Central memory CD4-positive, alpha-beta T cell (primary cell): ENCODE measurements at regions not wholly inside any gene's neighbourhood (a gene's known extent, or its start where the extent isn't known, plus 50 kb on each side); places are given as distances from the start of the nearest gene placed in this dataset.

Source experiments
- DNase-seq: peaks from one replicate; pipeline ENCODE4 v3.0.0; 2022

DNA sequence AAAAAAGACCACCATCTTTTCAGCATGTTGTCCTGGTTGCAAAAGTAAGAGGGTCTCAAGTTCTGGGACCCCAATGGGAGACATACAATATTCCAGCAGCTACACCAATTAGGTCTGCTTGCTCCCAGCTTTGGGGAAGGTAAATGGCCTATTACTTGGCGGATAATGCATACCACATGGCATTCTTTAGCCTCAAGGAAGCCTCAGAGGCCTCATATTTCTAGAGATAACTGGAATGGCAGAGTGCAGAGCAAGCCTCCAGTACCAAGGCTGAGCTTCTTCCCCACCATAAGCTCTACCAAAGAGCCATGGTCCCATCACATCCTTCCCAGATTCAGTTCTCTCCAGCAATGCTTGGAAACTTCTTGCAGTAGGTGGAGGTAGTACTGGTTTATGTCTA is 493.8 kb downstream of the SHQ1 start:
- DNase-seq: no peak

DNA sequence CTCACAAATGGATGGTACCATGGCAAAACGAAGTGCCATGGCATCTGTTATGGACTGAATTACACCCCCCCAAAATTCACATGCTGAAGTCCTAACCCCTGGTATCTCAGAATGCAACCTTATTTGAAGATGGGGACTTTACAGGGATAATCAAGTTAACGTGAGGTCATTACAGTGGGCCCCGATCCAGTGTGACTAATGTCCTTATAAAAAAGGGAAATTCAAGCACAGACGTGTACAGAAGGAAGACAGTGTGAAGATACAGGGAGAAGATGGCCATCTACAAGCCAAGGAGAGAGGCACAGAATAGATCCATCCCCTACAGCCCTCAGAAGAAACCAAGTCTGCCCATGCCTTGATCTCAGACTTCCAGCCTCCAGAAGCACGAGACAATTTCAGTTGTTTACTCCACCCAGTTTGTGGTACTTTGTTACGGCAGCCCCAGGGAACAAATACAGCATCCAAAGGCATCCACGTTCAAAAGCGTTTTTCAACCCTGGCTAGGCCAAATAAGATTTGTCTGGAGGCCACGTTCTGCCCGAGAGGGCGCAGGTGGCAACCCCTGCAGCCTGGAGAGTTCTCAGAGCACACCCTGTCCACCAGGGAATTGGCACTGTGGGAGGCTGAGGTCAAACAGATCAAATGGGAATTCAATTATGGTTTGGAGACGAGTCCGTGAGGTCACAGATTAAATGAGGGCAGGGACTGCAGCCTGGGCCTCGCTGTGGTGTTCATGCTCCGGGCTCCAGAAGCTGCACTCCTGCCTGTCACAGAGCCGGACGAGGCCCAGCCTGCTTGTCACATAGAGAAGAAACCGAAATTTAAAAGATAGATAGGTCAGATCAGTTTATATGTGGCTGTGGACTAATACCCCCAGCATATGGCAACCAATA is 494.8 kb downstream of the SHQ1 start:
- DNase-seq: no peak

DNA sequence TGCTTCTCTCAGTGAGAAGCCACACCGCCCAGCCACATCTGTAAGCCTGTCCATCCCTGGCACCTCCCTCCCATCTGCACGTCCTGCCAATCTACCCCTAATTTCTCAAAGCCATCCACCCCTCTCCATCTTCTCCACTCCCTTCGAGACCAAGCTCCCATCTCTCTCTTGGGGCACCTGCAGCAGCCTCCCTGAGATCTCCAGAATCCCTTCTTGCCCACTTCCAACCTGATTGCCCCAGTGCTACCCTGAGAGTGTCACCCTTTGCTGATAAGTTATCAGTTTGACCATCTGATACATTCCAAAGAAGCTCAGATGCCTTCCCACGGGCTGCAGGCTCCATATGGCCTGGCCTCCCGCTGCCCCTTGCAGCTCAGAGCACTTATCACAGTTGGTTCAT is 496.1 kb downstream of the SHQ1 start:
- no peak for DNase-seq

DNA sequence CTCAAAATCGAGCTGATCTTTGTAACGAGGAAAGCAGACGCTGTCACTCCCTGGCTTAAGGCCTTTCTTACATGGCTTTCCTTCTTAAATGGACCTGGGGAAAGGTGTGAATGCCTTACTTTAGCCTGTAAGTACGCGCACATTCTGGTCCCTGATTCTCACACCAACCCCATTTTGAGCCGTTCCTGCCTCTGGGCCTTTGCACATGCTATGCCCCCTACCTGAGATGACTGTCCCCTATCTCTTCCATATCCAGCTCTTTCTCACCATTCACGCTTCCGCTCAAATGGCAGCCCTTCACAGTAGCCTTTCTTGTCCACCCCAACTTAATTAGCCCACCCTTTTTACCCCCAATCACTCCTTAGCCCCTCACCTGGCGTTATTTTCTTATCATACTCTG is 496.7 kb downstream of the SHQ1 start:
- no peak for DNase-seq

DNA sequence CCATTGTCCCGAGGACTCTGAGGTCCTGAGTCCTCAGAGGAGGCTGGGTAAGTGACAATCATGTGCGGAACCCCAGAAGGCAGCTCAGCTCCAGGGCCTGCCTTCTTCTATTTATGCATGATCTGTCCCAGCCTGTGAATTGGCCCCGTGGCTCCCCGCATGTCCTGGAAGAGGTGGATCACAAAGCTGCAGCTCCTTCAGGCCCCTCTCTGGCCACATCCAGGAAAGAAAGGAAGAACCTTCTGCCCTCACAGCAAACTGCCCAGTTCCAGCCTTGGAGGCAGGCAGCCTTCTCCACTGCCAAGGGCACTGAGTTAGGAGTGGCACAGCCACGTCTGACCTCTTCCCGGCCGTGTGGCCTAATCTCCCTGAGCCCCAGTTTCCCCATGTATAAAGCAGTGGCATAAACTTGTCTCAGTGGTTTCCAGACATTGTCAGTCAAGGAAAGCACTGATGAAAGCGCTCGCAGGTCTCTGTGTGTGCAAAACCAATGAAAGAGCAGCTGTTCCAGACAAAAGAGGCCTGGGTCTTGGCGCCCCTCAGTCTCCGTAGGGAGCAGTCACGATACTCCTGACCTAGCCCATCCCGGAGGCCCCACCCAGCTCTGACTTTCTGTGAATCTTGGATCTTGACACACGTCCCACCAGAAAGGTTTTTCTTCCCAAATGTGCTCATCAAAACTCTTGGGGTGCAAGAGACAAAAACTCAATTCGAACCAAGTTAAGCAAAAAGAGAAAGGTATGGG is 497.3 kb downstream of the SHQ1 start:
- DNase-seq: no peak

DNA sequence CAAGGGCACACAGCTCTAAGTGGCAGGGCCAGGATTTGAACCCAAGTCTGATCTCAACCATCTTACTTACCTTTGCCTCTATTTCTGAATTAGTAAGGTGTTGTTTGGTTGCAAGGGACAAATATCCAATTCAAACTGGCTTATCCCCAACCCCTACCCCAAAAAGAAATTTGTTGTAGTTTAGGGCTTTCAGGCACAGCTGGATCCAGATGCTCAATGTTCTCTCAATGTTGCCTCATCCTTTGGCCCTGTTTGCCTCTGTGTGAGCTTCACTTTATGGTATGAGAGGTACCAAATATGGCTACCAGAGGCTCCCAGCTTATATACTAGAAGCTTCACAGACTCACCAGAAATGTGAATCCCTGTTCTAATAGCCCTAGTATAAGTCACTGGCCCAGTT is 499.9 kb downstream of the SHQ1 start:
- DNase-seq: no peak

DNA sequence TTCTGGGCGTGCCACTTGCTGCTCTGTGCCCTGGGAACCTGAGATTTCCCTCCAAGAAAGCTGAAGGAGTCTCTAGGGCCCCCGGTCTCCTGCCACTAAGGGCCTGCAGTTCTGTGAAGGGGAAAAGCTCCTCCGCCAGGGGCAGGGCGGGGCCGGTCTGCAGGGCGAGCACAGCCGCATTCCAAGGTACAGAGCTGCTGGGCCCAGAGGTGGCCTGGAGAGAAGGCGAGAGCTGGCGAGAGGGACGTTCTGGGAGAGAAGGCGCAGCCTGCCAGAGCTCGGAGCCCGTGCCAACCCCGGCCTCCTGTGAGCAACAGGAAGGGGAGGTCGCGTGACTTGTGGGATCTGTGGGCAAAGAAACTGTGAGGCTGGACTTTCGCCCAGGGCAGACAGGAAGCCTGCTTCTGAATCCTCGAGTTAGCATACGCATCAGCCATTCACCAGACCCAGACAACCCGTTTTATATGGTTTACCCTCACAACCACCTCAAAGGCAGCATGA is 500.4 kb downstream of the SHQ1 start:
- DNase-seq: peak; percentile 61

DNA sequence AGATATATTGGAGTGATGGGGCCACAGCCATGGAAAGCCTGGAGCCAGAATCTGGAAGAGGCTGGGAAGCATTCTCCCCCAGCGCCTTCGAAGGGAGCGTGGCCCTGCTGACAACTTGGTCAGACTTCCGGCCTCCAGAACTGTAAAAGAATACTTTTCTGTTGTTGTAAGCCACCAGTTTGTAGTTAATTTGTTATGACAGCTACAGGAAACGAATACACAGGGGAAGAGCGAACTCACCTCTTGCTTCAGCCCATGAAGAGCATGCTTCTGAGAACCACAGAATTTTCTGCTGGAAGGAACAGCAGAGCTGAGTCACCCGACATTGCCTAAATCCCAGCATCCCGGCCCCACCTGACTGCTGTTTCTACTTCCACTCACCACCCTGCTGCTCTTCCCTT is 501.7 kb downstream of the SHQ1 start:
- peak; percentile 23 for DNase-seq

DNA sequence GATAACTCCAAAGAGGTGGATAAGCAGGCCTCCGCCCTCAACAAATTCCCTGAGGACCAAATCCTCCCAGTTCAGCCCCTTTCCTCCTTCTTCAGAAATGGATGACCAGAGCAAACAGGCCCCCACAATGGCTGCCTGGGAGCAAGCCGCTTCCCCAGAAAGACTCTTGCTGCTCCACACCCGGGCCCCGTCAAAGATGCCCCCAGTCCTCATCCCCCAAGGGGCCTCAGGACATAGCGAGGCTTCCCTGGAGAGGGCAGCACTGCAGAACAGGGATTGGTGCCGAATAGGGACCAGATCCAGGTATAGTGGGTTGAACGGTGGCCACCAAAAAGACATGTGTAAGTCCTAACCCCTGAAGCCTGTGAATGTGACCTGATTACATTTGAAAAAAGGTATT is 502.3 kb downstream of the SHQ1 start:
- no peak for DNase-seq

DNA sequence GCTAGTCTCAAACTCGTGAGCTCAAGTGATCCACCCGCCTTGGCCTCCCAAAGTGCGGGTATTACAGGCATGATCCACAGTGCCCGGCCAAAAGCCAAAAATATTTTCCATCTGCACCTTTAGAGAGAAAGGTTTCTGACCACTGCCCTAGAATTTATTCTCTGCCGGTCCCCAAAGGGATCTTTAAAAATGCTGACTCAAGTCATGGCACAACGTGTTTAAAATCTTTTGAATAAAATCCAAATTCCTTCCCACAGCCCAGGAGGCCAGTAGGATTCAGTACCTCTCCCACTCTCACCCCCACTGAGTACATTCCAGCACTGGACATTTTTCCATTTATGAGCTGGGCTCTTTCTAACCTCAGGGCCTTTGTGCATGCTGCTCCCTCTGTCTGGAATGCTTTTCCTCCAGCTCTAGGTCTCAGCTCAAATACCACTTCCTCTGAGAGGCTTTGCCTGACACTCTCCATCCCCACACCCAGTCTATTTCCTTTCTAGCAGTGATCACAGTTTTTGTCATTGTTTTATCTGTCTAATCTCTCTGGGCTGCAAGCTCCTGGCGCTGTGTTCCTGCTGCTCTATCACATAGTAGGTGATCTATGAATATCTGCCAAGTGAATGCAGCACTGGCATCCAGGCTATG is 502.9 kb downstream of the SHQ1 start:
- peak; percentile 12 for DNase-seq

DNA sequence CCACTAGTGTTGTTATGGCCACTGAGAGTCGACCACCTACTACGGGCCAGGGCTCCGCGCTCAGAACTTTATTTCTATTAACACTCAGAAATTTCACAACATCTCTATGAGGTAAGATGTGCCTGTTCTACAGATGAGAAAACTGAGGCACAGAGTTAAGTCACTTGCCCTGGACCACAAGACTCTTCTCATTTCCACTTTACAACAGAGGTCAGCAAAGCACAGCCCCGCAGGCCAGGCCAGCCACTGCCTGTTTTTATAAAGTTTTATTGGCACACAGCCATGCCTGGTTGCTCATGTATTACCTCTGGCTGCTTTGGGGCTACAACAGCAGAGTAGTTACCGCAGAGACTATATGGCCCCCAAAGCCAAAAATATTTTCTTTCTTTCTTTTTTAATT is 503.6 kb downstream of the SHQ1 start:
- no peak for DNase-seq

DNA sequence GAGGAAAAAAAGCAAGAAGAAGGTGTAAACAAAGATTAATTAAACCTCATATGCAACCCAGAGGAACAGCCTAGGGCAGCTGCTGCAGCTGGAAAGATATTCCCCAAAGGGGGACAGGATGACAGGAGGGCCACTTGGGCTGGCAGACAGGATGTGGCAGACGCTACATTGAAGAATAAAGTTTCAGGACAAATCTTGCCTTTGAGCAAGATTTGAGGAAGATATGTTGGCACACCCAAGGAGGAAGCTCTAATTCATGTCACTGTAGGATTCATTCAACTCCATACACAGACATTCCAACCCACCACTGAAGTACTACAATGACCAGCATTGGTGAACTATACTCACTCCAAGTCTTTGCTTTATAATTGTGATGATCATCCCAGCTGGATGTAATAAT is 504.0 kb downstream of the SHQ1 start:
- no peak for DNase-seq

DNA sequence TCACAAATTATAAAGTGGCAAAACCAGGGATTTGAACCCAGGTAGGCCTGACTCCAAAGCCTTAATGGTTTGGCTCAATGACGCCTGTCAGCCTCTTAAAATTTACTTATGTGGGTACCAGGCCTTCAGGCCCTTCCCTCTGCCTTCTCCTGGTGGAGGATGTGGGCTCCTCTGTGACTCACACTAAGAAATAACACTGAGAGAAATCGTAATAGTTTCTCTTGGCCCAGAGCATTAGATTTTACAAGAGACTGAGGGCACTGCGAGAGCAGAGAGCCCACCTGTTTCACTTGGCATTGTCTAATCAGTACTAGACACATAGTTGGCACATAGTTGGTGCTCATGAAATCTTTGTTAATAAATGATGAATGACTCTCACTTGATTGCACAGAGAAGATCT is 505.2 kb downstream of the SHQ1 start:
- no peak for DNase-seq

DNA sequence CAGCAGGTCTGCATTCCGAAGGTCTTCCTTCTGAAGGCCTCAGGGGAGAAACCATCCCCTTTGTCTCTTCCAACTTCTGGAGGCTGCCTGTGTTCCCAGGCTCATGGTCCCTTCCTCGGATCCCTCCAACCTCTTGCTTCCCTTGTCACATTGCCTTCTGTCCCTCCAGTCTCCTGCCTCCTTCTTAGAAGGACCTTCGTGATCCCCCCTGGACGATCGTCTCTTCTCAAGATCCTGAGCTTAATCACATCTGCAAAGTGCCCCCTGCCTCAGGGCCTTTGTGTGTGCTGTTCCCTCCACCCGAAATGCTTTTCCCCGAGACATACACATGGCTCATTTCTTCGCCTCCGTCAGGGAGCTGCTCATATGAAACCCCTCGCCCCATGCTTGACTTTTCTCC is 505.8 kb downstream of the SHQ1 start:
- no peak for DNase-seq

DNA sequence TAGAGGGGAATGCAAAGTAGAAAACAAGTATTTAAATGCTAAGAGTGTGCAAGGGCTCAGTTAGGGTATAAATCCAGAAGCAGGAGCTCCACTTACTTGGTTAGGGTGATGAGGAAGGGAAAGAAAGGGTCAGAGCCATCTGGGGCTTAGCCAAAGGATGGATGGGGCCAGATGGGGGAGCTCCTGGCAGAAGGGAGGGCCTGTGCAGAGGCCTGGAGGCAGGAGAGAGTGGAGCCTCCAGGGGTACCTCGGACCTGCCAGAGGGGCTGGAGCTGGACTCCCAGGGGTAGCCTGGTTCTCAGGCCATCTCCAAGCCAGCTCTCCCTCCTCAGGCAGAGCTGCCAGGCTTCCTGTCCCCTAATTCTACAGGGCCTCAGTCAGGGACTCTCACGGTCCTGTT is 506.3 kb downstream of the SHQ1 start:
- no peak for DNase-seq

DNA sequence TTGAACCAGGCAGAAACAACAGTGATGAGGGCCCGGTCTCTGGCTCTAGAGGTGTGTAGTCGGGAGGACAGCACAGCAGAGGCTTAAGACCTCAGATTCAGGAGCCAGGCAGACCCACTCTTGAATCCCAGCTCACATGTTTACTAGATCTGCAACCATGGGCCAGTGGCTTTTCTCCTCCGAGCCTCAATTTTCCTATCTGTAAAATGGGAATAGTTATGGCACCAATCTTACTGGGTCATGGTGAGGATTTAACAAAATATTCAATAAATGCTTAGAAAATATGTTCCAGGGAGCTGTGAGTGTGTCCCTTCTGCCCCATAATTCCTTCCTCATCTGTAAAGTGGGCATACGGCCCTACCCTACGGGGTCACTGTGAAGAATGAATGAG is 506.9 kb downstream of the SHQ1 start:
- no peak for DNase-seq

DNA sequence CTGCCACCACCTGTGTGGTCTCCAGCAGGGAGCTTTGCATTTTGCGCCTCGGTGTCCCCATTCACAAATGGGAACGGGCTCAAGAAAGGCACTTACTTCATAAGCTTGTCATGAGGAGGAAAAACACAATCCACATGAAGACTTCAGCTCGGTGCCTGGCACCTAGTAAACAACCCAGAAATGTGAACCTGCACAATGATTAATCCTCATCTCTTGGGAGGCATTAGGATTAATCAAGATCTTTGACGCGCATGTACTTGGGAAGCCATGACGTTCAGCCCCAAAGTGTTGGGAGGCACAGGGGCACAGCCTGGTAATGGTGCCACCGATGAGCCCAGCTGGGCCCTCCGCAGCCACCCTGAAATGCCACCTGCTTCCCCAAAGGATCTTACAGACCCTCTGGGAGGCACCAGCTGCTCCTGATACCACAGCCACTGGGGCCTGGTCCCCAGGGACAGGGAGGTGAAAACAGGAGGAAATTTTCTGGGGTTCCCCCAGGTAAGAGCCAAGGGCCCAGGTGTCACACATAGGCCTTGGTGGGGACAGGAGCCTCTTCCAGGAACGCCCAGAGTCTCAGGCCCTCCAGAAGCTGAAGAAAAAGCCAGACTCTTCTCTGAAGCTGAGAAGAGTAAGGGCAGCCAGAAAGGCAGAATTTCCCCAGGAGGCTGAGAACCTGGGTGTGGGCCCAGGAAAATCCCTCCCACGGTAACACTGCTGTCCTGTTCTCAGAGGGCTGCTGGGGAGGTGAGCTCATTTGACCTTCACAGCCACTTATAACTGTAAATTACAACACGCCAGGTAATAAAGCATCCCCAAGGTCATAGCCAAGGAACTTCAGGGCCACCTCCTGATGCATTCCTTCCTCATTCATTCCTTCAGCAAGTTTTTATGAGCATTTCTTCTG is 507.5 kb downstream of the SHQ1 start:
- DNase-seq: no peak

DNA sequence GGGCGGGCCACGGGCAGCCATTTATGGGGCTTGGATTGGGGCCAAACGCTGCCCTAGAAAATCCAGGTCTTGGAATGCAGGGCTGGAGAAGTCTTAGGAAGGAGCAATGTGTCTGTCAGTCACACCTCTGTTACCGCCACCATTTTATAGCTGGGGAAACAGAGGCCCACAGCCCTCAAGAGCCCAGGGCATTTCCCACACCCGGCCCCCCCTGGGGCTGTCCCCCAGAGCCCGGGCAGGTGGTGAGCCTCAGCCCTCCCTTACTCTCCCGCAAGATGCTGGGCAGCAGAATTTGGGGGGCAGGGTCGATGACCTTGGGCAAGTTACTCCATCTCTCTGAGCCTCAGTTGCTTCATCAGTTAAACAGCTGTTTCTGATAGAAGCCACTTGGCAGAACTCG is 508.2 kb downstream of the SHQ1 start:
- no peak for DNase-seq

DNA sequence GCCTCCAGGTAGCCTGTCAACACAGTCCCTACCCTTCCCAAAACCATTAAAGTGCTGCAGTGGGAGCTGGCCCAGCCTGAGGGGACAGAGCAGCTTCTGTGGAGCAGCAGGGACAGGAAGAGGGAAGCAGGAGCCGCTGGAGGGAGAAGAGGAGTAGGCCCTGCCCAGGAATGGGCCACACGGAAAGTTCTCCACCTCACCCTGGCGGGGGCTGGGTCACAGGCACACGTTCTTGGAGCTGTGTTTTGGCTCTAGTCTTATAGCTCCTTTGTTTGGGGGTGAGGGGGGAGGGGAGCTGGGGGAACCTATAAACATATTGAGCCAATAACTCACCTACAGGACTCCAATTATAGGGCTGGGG is 508.6 kb downstream of the SHQ1 start:
- no peak for DNase-seq

DNA sequence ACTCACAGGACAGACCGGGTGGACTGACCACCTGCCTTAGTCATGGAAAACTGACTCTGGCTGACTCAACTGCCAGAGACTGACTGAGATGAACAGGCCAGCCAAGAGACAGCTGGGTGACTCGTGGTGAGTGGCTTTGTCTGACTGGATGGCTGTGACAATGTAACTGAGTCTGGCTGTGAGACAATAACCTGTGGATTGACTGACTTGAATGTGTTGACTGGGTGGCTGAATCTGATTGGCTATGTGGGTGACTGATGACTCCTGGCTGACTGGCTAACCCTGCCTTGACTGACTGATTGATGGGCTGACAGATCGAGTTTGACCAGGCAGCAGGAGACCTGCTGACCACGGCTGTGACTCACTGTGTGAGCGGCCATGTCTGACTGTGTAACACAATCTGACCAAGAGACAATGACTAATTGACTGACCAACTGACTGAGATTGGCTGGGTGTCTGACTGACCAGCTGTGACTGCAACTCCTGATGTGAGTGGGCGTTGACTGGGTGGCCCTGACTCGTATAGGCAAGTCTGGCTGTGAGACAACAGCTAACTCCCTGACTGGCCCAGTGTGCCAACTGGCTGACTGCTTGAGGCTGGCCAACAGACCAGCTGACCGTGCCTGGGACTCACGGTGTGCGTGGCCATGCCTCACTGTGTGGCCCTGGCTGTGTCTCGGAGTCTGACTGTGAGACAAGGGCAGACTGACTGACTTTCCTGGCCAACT is 509.1 kb downstream of the SHQ1 start:
- DNase-seq: no peak

DNA sequence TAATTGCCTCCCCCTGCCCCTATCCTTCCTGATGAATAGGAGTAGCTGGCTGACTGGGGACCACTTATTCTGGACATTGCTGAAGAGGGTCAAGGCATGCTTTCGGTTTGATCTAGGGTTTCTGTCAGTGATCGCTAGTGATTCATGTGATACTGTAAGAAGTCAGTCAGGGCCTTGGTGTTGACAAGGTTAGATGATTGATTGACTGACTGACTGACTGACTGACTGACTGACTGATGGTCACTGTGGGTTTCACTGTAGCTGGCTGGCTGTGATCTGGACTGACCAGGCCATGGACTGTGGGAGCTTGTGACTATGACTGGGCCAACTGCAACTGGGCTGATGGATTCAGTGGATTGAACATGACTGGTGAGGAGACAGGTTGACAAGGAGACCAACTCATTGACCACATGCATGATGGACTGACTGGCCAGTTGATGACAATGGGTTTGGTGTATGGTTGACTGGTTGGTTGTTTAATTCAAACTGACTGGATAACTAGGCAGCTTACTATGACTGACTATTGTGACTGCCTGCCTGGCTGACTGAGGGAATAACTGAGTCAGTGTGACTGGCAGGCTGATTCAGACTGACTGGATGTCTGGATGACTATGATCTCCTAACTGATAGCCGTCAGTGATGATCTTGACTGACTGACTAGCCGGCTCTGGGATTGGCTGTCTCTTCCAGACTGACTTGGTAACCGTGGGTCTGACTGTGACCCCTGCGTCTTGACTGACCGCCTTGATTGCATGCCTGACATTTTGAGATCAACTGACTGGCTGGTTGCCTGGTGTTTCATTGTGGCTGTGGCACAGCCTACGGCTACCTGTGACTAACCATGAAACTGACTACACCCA is 509.9 kb downstream of the SHQ1 start:
- DNase-seq: no peak
